DOHH2 (cell line): ENCODE measurements at regions not wholly inside any gene's neighbourhood (a gene's known extent, or its start where the extent isn't known, plus 50 kb on each side); places are given as distances from the start of the nearest gene placed in this dataset.

ENCODE experiments used
- CTCF ChIP-seq: fragments of 200-600 bp; sonication (generic); IDR thresholded peaks from one replicate; pipeline ENCODE4 v1.5.1; 2014; ENCODE audit warnings: antibody characterized with exemption, mild to moderate bottlenecking, low read depth, low read length; ENCODE audit not compliant: poor library complexity, severe bottlenecking
- EZH2phosphoT487 ChIP-seq: fragments of 200-600 bp; sonication (generic); IDR thresholded peaks from 2 replicates; pipeline ENCODE4 v1.6.1; 2017; ENCODE audit warnings: borderline replicate concordance, mild to moderate bottlenecking, antibody characterized with exemption, low read length, moderate library complexity, mixed read lengths

DNA sequence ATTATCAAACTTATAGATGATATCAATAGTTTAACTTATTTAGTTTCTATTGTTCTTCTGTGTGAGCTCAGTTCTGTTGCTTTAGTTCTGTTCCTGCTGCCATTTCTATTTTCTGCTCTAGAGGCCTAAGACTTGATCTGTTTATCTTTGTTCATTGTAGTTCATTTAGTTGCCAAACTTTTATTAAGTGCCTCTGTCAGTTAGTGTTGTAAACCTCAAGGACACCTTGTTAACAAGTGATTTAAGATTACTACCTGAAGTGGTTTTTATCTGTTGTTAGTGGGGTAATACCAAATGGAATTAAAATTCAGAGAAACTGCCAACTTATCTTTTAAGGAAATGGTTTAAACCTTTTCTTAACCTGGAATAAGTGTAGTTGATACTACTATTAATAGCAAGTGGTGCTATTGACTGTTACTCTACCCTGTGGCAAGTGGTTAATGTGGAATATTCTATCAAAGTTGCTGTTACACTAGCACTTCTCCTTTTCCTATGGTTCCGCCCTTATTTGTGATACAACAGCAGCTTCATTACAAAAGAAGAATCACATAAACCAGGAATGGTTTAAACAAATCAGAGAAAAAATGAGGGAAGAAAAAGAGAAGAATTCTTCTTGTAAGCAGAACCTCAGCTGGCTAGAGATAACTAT, 500.6 kb upstream of the GOLIM4 start:
- TF ChIP-seq CTCF: no peak
- no peak for TF ChIP-seq EZH2phosphoT487
